HCT116 (cell line): ENCODE measurements at regions not wholly inside any gene's neighbourhood (a gene's known extent, or its start where the extent isn't known, plus 50 kb on each side); places are given as distances from the start of the nearest gene placed in this dataset.

ENCODE experiments used
- ATAC-seq: fragments of 200-7000 bp; cut with Tn5 transposase; 2 replicates; pipeline ENCODE4 v1.9.1; 2020; ENCODE audit warnings: mild to moderate bottlenecking, moderate library complexity
- BruUV-seq: library from RNA; stranded (reverse); fragments of 400-500 nt; replicated peaks from 2 replicates; lab custom pipeline; 2021; lab: Mats Ljungman, UMichigan
- CTCF ChIA-PET: fragments of 300-600 bp; sonication (Branson Sonifier 250); formaldehyde crosslinking; loops from one replicate; lab custom pipeline; 2021; ENCODE audit warnings: antibody characterized with exemption; lab: Charles Lee
- POLR2A ChIA-PET: fragments of 300-600, 350-600 bp; sonication (Branson Sonifier 250); formaldehyde crosslinking; loops from one replicate; lab custom pipeline; 2021; ENCODE audit warnings: antibody characterized with exemption; lab: Charles Lee
- RAD21 ChIA-PET, 2 experiments: fragments of 300-600 bp; sonication (Branson Sonifier 250); formaldehyde crosslinking; loops; one replicate each; lab custom pipeline; 2023; ENCODE audit warnings: low total read pairs in 2 of 2; ENCODE audit not compliant: uncharacterized antibody in 2 of 2, unreplicated experiment in 2 of 2, low non-redundant PET in 1 of 2; lab: Charles Lee
- DNase-seq: peaks from one replicate; pipeline ENCODE4 v3.0.0-alpha.2; 2010; ENCODE audit warnings: low read depth, low spot score
- H2AFZ ChIP-seq: fragments of 200-600 bp; shearing (Covaris generic), sonication (generic); 2 replicates; pipeline ENCODE4 v1.6.1; 2017; ENCODE audit warnings: low read depth, mixed run types, mixed read lengths, antibody characterized with exemption, low read length; ENCODE audit not compliant: poor library complexity, severe bottlenecking
- H3K27ac ChIP-seq: 2 replicates; pipeline ENCODE4 v1.5.1; 2012; ENCODE audit warnings: low read depth, low read length
- H3K27me3 ChIP-seq: fragments of 200-600 bp; sonication (generic); 2 replicates; pipeline ENCODE4 v1.6.1; 2016; ENCODE audit warnings: mixed run types, low read length, mixed read lengths; ENCODE audit not compliant: insufficient read depth
- H3K36me3 ChIP-seq, 2 experiments: fragments of 200-500 bp in 1 of 2; fragments of 200-600 bp in 1 of 2; sonication (Bioruptor generic) in 1 of 2; sonication (generic) in 1 of 2; 2 replicates each; pipeline versions ENCODE4 v1.5.1 to v1.6.1; 2014 to 2016; ENCODE audit warnings: low read length in 2 of 2, inconsistent platforms in 1 of 2, mixed read lengths in 1 of 2, mixed run types in 1 of 2; ENCODE audit not compliant: insufficient read depth in 2 of 2, control insufficient read depth in 1 of 2
- H3K4me1 ChIP-seq, 2 experiments: fragments of 200-600 bp in 1 of 2; sonication (generic) in 1 of 2; 2 replicates each; pipeline versions ENCODE4 v1.5.1 to v1.6.1; 2012 to 2017; ENCODE audit warnings: low read length in 2 of 2, inconsistent platforms in 1 of 2, mild to moderate bottlenecking in 1 of 2, mixed read lengths in 1 of 2, mixed run types in 1 of 2, moderate library complexity in 1 of 2; ENCODE audit not compliant: insufficient read depth in 2 of 2, control insufficient read depth in 1 of 2
- H3K4me2 ChIP-seq: fragments of 200-600 bp; sonication (generic); 2 replicates; pipeline ENCODE4 v1.6.1; 2017; ENCODE audit warnings: mixed run types, low read length, mixed read lengths
- H3K4me3 ChIP-seq, 2 experiments: fragments of 200-600 bp in 1 of 2; sonication (generic) in 1 of 2; replicated peaks in 1 of 2; 2 replicates each; pipeline ENCODE4 v1.5.1; 2011 to 2016; ENCODE audit warnings: low read length in 2 of 2, control low read depth in 1 of 2, low read depth in 1 of 2, mild to moderate bottlenecking in 1 of 2, mixed read lengths in 1 of 2, mixed run types in 1 of 2
- H3K79me2 ChIP-seq: fragments of 200-600 bp; sonication (generic); 2 replicates; pipeline ENCODE4 v1.6.1; 2017; ENCODE audit warnings: mild to moderate bottlenecking, mixed run types, low read length, moderate library complexity, mixed read lengths; ENCODE audit not compliant: insufficient read depth
- H3K9ac ChIP-seq: fragments of 200-600 bp; sonication (generic); 2 replicates; pipeline ENCODE4 v1.6.1; 2016; ENCODE audit warnings: low read length, mixed read lengths
- H3K9me2 ChIP-seq: fragments of 200-600 bp; sonication (generic), shearing (Covaris generic); 2 replicates; pipeline ENCODE4 v1.6.1; 2017; ENCODE audit warnings: mixed run types, mild to moderate bottlenecking, moderate library complexity; ENCODE audit not compliant: insufficient read depth
- H3K9me3 ChIP-seq, 2 experiments: fragments of 200-500 bp in 1 of 2; fragments of 200-600 bp in 1 of 2; sonication (Bioruptor generic) in 1 of 2; sonication (generic) in 1 of 2; 2 replicates each; pipeline ENCODE4 v1.6.1; 2014 to 2017; ENCODE audit warnings: low read length in 2 of 2, mixed read lengths in 2 of 2, inconsistent platforms in 1 of 2, low read depth in 1 of 2, mild to moderate bottlenecking in 1 of 2, mixed run types in 1 of 2, moderate library complexity in 1 of 2; ENCODE audit not compliant: control insufficient read depth in 1 of 2, insufficient read depth in 1 of 2
- H4K20me1 ChIP-seq: fragments of 200-600 bp; sonication (generic), shearing (Covaris generic); 2 replicates; pipeline ENCODE4 v1.6.1; 2017; ENCODE audit warnings: mixed run types, mild to moderate bottlenecking, moderate library complexity; ENCODE audit not compliant: insufficient read depth
- CEBPB ChIP-seq: IDR thresholded peaks from 2 replicates; pipeline ENCODE4 v1.6.1; 2012; ENCODE audit warnings: low read depth
- CTCF ChIP-seq, 3 experiments: fragments of 200-600 bp in 1 of 3; sonication (generic) in 1 of 3; IDR thresholded peaks in 2 of 3; conservative IDR thresholded peaks in 1 of 3; 2 replicates each; pipeline ENCODE4 v1.5.1; 2012 to 2017; ENCODE audit warnings: low read depth in 2 of 3, low read length in 2 of 3, antibody characterized with exemption in 1 of 3, borderline replicate concordance in 1 of 3, control low read depth in 1 of 3, mild to moderate bottlenecking in 1 of 3, mixed read lengths in 1 of 3, mixed run types in 1 of 3, moderate library complexity in 1 of 3; ENCODE audit not compliant: insufficient read depth in 1 of 3
- EGR1 ChIP-seq: IDR thresholded peaks from 2 replicates; pipeline ENCODE4 v1.6.1; 2012; ENCODE audit warnings: low read depth
- ELF1 ChIP-seq: IDR thresholded peaks from 2 replicates; pipeline ENCODE4 v1.6.1; 2012; ENCODE audit warnings: low read depth, borderline replicate concordance
- EZH2 ChIP-seq: fragments of 200-600 bp; sonication (generic); IDR thresholded peaks from 2 replicates; pipeline ENCODE4 v1.6.1; 2017; ENCODE audit warnings: antibody characterized with exemption, mixed run types
- FOSL1 ChIP-seq: IDR thresholded peaks from 2 replicates; pipeline ENCODE4 v1.6.1; 2012; ENCODE audit warnings: low read depth
- MAX ChIP-seq: IDR thresholded peaks from 2 replicates; pipeline ENCODE4 v1.6.1; 2012
- POLR2A ChIP-seq: IDR thresholded peaks from 2 replicates; pipeline ENCODE4 v1.7.0; 2011; ENCODE audit warnings: borderline replicate concordance; ENCODE audit not compliant: insufficient read depth, insufficient read length; ENCODE audit errors: extremely low read depth
- POLR2AphosphoS5 ChIP-seq: IDR thresholded peaks from 2 replicates; pipeline ENCODE4 v1.6.1; 2011; ENCODE audit warnings: mild to moderate bottlenecking, low read depth, low read length, moderate library complexity
- SRF ChIP-seq: IDR thresholded peaks from 2 replicates; pipeline ENCODE4 v1.6.1; 2012; ENCODE audit warnings: low read depth
- ZBTB33 ChIP-seq: IDR thresholded peaks from 2 replicates; pipeline ENCODE4 v1.6.1; 2011; ENCODE audit warnings: mild to moderate bottlenecking, low read length, moderate library complexity; ENCODE audit not compliant: insufficient replicate concordance; ENCODE audit errors: extremely low read depth
- ZFX ChIP-seq: fragments of 450-650 bp; IDR thresholded peaks from 2 replicates; pipeline ENCODE4 v1.6.1; 2017
- intact Hi-C: fragments of 100-400 bp; cut with micrococcal nuclease; formaldehyde crosslinking; loops from 2 replicates; pipeline ENCODE4 v1.10.0; 2022

DNA sequence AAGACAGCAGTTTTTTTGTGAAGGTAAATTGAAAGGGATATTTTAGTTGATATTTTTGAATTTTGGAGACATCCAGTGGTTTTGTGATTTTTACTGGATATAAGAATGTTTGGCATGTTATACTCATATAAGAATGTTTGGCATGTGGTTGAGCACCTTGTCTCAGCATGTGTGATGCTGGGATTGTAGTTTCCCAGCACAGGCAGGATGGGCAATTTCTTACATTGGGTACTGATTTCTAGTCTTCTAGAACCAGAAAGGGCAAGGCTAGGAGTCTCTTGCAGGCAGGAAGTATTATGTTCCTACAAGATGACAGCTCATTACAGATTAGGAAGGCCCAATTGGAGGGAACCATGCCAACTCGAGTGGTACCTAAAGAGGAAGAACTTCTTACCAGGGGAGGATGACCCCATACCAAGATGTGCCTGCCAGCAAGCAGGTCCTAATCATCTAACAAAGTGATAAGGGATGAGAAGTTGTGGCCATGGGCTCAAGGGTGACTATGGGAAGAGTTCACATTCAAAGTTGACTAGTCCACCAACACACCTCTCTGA is 377.8 kb downstream of the UTRN start:
- DNase-seq = no peak
- Histone ChIP-seq H2AFZ (no peak overlapping the region), H3K4me2 (no peak overlapping the region), H3K27me3 (no peaks in the 10 kb centered on the region), H3K4me3 (no peak overlapping the region), H3K79me2 (no peaks in the 10 kb centered on the region), H3K27ac (no peak overlapping the region), H3K9me3 (no peaks in the 10 kb centered on the region), H4K20me1 (no peaks in the 10 kb centered on the region), H3K9ac (no peak overlapping the region)
- BruUV-seq = no TSS peak
- RAD21 ChIA-PET = no interaction called here
- TF ChIP-seq POLR2A (no peak), MAX (no peak), ELF1 (no peak), CTCF (IDR thresholded peaks at IDR 0.05 in 2 of 3, conservative IDR thresholded peaks at IDR 0.05 in 1 of 3; ENCODE audit: borderline replicate concordance in 1 of 3, insufficient read depth in 1 of 3, low read depth in 2 of 3, low read length in 2 of 3) (no peak), POLR2AphosphoS5 (no peak), ZFX (no peak), FOSL1 (no peak), EGR1 (no peak), ZBTB33 (no peak), CEBPB (no peak), SRF (no peak), EZH2 (no peak)
- TF ChIP-seq, all 23 proteins: peak for 0
- Histone ChIP-seq H3K4me1 (peaks cover 8 to 29% of the 10 kb centered on the region in 2 experiments; a peak in 3 of 4 replicates), H3K9me2 (no peaks in the 10 kb centered on the region), H3K36me3 (no peaks in the 10 kb centered on the region)
- intact Hi-C loops = no loop called here
- ATAC-seq = no peak
- POLR2A ChIA-PET = no interaction called here
- CTCF ChIA-PET = no interaction called here
